ENCODE measurements at regions not wholly inside any gene's neighbourhood (a gene's known extent, or its start where the extent isn't known, plus 50 kb on each side); places are given as distances from the start of the nearest gene placed in this dataset.
"Not testable (repeated sequence)": the region's sequence is repeated elsewhere in the genome, so short reads cannot be mapped to it uniquely, and the experiment has no call there.

GRCh38 chr7:73147681-73148080, 61.8 kb upstream of the SPDYE9 start:
- H2BK12ac ChIP-seq (ENCODE audit: insufficient read length, low read depth, low read length); H3K79me2 ChIP-seq (ENCODE audit: insufficient read depth, low read length); DNase-seq; H3K27ac ChIP-seq (ENCODE audit: insufficient read length, low read depth, low read length); H3K4me2 ChIP-seq (ENCODE audit: insufficient read depth, insufficient read length, low read length); H3K9me3 Mint-ChIP-seq; H2AK5ac ChIP-seq (ENCODE audit: insufficient read length, low read length); H3K4me1 Mint-ChIP-seq; H3K9me3 ChIP-seq (ENCODE audit: control insufficient read depth, low read depth, low read length); H3K27me3 ChIP-seq (ENCODE audit: insufficient read depth, low read length); H4K91ac ChIP-seq (ENCODE audit: insufficient read length, low read depth, low read length); H3K27ac Mint-ChIP-seq; H3K36me3 Mint-ChIP-seq (ENCODE audit: insufficient read depth in 1 of 3, low read depth in 3 of 3); H3K23ac ChIP-seq (ENCODE audit: insufficient read length, low read depth, low read length); H3T11ph ChIP-seq (ENCODE audit: low read length); H3K56ac ChIP-seq (ENCODE audit: insufficient read length, low read depth, low read length); H2AFZ ChIP-seq (ENCODE audit: low read length); H2BK5ac ChIP-seq (ENCODE audit: insufficient read length, low read length); H3K4ac ChIP-seq (ENCODE audit: low read depth, low read length); H3K27me3 Mint-ChIP-seq (ENCODE audit: low read depth); H3K79me1 ChIP-seq (ENCODE audit: insufficient read depth, low read depth, low read length, poor library complexity, severe bottlenecking); H2BK15ac ChIP-seq (ENCODE audit: low read depth, low read length); H4K8ac ChIP-seq (replicated peaks; ENCODE audit: insufficient read length, low read depth, low read length); H3K4me1 ChIP-seq (ENCODE audit: insufficient read depth, low read length); H2BK20ac ChIP-seq (ENCODE audit: low read depth, low read length, poor library complexity, severe bottlenecking); H3K14ac ChIP-seq (ENCODE audit: insufficient read depth, low read length); H4K20me1 ChIP-seq (ENCODE audit: control insufficient read depth, insufficient read depth, insufficient read length); H3K9ac ChIP-seq (ENCODE audit: extremely low read depth, insufficient read length, low read length); H3K23me2 ChIP-seq (ENCODE audit: insufficient read length, low read depth, low read length, poor library complexity, severe bottlenecking); H3K18ac ChIP-seq (ENCODE audit: insufficient read length, low read depth, low read length); H4K5ac ChIP-seq (ENCODE audit: insufficient read length, low read depth, low read length); H3K4me3 Mint-ChIP-seq; H2BK120ac ChIP-seq (ENCODE audit: low read depth, low read length, poor library complexity, severe bottlenecking): not testable (repeated sequence)
- no CpG with 5 or more reads among the region's 6 CpGs for WGBS (ENCODE audit: extremely low coverage, insufficient read length, low lambda C conversion rate)

- H2BK20ac ChIP-seq (ENCODE audit: low read depth, low read length, poor library complexity, severe bottlenecking); H2AK5ac ChIP-seq (ENCODE audit: insufficient read length, low read length); H2AFZ ChIP-seq (ENCODE audit: low read length); H4K20me1 ChIP-seq (ENCODE audit: control insufficient read depth, insufficient read depth, insufficient read length); H3K79me2 ChIP-seq (ENCODE audit: insufficient read depth, low read length); H2BK15ac ChIP-seq (ENCODE audit: low read depth, low read length); H2BK5ac ChIP-seq (ENCODE audit: insufficient read length, low read length); H3K9me3 ChIP-seq (ENCODE audit: control insufficient read depth, low read depth, low read length); H3K4ac ChIP-seq (ENCODE audit: low read depth, low read length); H3K27me3 ChIP-seq (ENCODE audit: insufficient read depth, low read length); H4K91ac ChIP-seq (ENCODE audit: insufficient read length, low read depth, low read length); H3K27ac ChIP-seq (ENCODE audit: insufficient read length, low read depth, low read length); H3K14ac ChIP-seq (ENCODE audit: insufficient read depth, low read length); H3K23ac ChIP-seq (ENCODE audit: insufficient read length, low read depth, low read length); H4K5ac ChIP-seq (ENCODE audit: insufficient read length, low read depth, low read length); H3K23me2 ChIP-seq (ENCODE audit: insufficient read length, low read depth, low read length, poor library complexity, severe bottlenecking); H3K56ac ChIP-seq (ENCODE audit: insufficient read length, low read depth, low read length); H3T11ph ChIP-seq (ENCODE audit: low read length); H4K8ac ChIP-seq (replicated peaks; ENCODE audit: insufficient read length, low read depth, low read length); H3K4me1 ChIP-seq (ENCODE audit: insufficient read depth, low read length); H3K4me1 Mint-ChIP-seq; H2BK120ac ChIP-seq (ENCODE audit: low read depth, low read length, poor library complexity, severe bottlenecking); H3K79me1 ChIP-seq (ENCODE audit: insufficient read depth, low read depth, low read length, poor library complexity, severe bottlenecking); H3K36me3 Mint-ChIP-seq (ENCODE audit: insufficient read depth in 1 of 3, low read depth in 3 of 3); H3K9me3 Mint-ChIP-seq; H3K27me3 Mint-ChIP-seq (ENCODE audit: low read depth); DNase-seq; H3K4me3 Mint-ChIP-seq; H3K27ac Mint-ChIP-seq; H3K4me2 ChIP-seq (ENCODE audit: insufficient read depth, insufficient read length, low read length); H3K9ac ChIP-seq (ENCODE audit: extremely low read depth, insufficient read length, low read length); H2BK12ac ChIP-seq (ENCODE audit: insufficient read length, low read depth, low read length); H3K18ac ChIP-seq (ENCODE audit: insufficient read length, low read depth, low read length): not testable (repeated sequence)
- WGBS (ENCODE audit: extremely low coverage, insufficient read length, low lambda C conversion rate) = no CpG with 5 or more reads among the region's 8 CpGs
Measured at GRCh38 chr7:73143993-73144392, 58.2 kb upstream of the SPDYE9 start.

DNA sequence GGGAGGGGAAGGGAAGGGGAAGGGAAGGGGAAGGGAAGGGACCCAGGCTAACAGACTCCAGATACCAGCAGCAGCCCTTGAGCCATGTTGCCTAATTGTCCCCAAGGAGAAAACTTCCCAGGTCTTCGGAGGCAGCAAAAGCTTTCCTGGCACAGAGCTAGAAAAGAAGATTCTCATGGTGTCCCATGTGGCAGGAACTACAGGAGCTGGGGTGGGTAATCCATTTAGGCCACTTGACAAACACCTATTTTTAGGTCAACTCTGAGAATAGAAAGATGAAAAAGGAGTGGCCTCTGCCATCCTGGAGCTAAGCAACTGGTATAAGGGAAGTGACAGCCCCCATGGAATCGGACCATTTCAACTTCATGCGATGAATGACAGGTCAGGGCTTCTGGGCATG, 52.1 kb upstream of the SPDYE9 start:
- not testable (repeated sequence) for H3K9me3 ChIP-seq (ENCODE audit: control insufficient read depth, low read depth, low read length); H3K9ac ChIP-seq (ENCODE audit: extremely low read depth, insufficient read length, low read length); H3K56ac ChIP-seq (ENCODE audit: insufficient read length, low read depth, low read length); H3K79me2 ChIP-seq (ENCODE audit: insufficient read depth, low read length); H3K4me1 ChIP-seq (ENCODE audit: insufficient read depth, low read length); H3K27me3 ChIP-seq (ENCODE audit: insufficient read depth, low read length); H3K23me2 ChIP-seq (ENCODE audit: insufficient read length, low read depth, low read length, poor library complexity, severe bottlenecking); H3T11ph ChIP-seq (ENCODE audit: low read length); H2BK15ac ChIP-seq (ENCODE audit: low read depth, low read length); H2AFZ ChIP-seq (ENCODE audit: low read length); H3K4me2 ChIP-seq (ENCODE audit: insufficient read depth, insufficient read length, low read length); H2BK120ac ChIP-seq (ENCODE audit: low read depth, low read length, poor library complexity, severe bottlenecking); H3K4me3 Mint-ChIP-seq; H3K27ac Mint-ChIP-seq; H2BK5ac ChIP-seq (ENCODE audit: insufficient read length, low read length); H3K18ac ChIP-seq (ENCODE audit: insufficient read length, low read depth, low read length); H2BK20ac ChIP-seq (ENCODE audit: low read depth, low read length, poor library complexity, severe bottlenecking); H3K4ac ChIP-seq (ENCODE audit: low read depth, low read length); H3K14ac ChIP-seq (ENCODE audit: insufficient read depth, low read length); H3K9me3 Mint-ChIP-seq; H2AK5ac ChIP-seq (ENCODE audit: insufficient read length, low read length); H3K27ac ChIP-seq (ENCODE audit: insufficient read length, low read depth, low read length); H3K27me3 Mint-ChIP-seq (ENCODE audit: low read depth); H2BK12ac ChIP-seq (ENCODE audit: insufficient read length, low read depth, low read length); H4K20me1 ChIP-seq (ENCODE audit: control insufficient read depth, insufficient read depth, insufficient read length); H4K8ac ChIP-seq (replicated peaks; ENCODE audit: insufficient read length, low read depth, low read length); DNase-seq; H3K36me3 Mint-ChIP-seq (ENCODE audit: insufficient read depth in 1 of 3, low read depth in 3 of 3); H4K91ac ChIP-seq (ENCODE audit: insufficient read length, low read depth, low read length); H3K4me1 Mint-ChIP-seq; H4K5ac ChIP-seq (ENCODE audit: insufficient read length, low read depth, low read length); H3K79me1 ChIP-seq (ENCODE audit: insufficient read depth, low read depth, low read length, poor library complexity, severe bottlenecking); H3K23ac ChIP-seq (ENCODE audit: insufficient read length, low read depth, low read length)
- no CpG with 5 or more reads among the region's 3 CpGs for WGBS (ENCODE audit: extremely low coverage, insufficient read length, low lambda C conversion rate)
